NCI-H2196 treated with DMSO at 0.1 percent for 48 hours (cell line): ENCODE measurements at regions not wholly inside any gene's neighbourhood (a gene's known extent, or its start where the extent isn't known, plus 50 kb on each side); places are given as distances from the start of the nearest gene placed in this dataset.
A peak's percentile ranks its signal among the peaks of the same experiment; 100 is the strongest.
"Not testable (repeated sequence)": the region's sequence is repeated elsewhere in the genome, so short reads cannot be mapped to it uniquely, and the experiment has no call there.

Source experiments
- DNase-seq: peaks from one replicate; lab custom pipeline; 2025; ENCODE audit not compliant: unreplicated experiment; lab: John Stamatoyannopoulos, UW

DNA sequence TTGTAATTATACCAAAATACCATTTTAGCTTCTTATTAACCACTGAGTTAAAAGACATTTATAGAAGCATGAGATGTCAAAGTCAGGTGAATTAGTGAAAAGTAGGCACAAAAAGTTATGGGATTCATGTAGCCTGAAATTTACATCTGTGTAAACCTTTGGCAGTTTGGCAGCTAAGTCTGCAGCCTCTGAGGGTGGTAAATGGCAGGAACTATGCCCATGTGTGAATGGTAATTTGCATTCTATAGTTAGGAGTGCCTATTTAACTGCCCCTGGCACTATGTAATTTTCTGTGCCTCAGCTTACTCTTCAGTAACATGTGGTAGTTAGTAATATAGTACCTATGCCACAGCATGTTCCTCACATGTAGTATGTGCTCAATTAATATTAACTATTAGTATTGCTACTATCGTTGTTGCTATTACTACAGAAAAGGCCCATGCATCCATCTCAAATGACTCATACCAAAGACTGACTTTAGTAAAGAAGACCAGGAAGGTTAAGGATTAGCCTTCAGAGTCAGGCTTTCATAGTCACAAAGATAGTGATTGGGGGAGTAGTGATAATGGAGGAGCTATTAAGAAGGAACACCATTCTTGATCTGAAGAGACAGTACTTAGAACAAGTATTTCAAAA is 258.7 kb upstream of the BTG1 start:
- no peak for DNase-seq

DNA sequence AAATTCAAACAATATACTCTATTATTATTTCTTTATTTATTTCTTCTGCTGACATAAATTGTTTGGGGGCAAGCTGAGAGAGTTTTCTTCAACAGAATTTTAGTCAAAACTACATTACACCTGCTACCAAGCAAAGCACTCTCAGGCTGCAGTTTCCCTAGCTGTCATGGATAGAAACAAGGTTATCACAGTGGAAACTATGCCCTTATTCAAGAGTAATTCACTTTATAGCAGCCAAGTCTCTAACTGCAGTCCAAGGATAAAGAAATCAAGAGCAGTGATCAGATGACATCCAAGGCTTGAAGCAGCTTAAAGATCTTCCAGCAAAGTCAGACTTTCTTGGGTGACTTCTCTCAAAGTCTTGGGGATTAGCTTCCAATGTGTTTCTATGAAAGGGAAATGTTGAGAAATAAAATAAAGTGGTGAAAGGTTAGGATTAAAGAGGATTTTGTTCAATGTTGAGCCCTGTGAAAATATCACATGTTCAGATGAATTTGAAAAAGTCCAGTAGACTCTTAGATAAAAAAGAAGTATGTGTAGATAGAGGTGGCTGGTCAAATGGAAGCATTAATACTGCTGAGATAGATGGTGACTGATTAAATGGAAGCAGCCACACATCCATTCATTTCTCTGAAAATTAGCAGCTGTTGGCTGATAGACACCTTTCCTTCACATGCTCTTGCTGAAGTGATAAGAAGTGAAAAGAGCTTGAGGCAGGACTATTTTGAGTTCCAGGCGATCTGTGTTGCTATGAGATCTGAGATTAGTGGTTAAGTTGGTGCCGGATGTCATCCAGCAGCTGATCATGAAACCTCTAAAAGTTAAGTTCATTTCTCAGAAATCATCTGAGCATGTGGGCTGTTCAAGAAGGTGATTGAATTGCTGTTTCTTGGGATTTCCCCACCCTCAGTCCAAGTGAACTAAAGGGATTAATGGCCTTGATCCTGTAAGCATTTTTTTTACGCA is 257.8 kb upstream of the BTG1 start:
- DNase-seq = no peak

DNA sequence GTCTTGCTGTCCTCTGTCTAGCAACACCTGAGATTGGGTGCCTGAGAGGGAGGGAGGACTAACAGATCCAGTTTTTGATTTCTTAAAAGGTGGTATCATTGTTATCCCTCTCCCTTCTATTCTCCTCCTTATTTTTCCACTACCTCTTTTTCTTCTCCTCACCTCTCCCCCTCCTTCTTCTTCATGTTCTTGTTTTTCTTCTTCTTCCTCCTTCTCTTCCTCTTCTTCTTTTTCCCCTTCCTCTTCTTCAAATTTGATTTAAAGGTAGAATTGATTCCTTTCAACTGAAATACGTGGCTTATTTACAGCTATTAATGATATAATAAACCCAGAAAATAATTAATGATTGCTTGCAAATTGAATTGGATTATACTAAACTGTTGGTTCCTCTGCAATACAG is 256.8 kb upstream of the BTG1 start:
- no peak for DNase-seq

DNA sequence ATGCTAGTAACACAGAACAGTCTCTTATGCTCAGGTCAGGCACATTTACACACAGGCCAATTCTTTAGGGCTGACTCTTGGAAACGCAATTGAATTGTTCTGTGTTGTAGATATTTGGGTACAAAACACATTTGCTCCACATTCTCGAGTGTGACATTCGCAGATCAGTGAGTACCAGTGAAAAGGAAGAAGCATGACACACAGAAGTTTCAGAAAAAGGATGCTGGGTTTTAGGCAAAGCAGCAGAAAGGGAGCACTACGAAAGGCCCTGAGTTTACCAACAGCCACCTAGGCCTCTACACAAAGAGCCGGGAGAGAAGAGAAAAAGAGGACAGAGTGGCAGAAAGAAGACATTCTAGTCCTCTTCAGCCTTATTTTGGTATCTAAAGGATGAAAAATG is 254.4 kb upstream of the BTG1 start:
- DNase-seq = no peak

DNA sequence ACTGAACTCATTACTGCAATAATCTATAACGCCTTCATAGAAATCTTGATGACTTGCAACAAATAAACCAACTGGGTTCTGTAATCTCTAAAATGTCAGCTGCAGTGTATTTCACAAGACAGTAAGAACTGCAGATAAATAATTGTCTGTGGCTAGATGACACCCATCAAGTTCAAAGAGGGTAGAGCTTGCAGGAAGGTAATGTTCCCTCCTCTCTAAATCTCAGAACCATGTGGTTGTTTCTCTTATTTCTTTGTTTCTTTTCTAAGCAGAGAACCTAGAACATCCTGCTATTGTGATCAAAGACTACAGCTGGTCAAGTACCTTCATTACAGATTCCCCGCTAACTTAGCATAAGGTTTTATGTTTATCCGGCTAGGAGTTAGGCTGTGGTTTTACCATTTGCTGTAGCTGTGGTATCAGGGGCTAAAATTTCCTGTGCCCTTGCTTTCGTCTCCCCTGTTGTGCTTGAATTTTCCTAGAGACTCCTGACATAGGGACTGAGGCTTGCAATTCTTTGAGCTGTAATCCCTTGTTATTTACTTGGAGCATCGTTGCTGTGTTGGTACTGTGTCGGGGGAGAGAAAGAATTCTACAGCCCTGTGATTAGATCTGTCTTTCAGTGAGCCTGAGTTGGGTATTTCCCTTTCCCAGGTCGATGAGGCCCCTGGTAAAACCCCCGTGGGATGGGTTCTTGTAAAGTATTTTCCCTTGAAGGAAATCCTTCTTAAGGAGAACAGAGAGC is 253.1 kb upstream of the BTG1 start:
- DNase-seq = no peak

DNA sequence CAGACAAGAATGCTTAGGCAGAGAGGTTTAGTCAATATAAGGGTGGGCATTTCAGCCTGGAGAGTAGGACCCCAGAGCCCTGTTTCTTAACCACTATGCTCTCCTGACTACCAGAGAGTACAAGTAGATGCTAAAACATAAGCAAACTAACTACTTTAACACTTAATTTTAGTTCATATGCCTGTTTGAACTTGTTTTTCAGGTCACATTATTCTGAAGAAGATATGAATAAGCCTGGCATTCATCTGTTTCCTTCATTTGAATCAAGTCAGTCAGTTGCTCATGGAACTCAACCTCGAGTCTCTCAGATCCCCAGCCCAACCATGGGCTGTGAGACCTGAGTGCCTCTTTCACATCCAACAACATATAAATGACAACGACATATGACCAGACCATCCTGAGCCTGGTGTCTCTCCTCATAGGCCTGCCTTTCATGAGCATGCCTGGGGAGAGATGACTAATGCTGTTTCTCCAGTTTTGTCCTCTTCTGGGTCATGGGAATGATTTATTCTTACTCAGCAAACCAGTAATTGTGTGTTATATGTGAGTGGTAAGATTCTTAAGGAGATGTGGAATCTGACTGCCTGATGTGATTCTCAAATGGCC is 251.1 kb upstream of the BTG1 start:
- no peak for DNase-seq

DNA sequence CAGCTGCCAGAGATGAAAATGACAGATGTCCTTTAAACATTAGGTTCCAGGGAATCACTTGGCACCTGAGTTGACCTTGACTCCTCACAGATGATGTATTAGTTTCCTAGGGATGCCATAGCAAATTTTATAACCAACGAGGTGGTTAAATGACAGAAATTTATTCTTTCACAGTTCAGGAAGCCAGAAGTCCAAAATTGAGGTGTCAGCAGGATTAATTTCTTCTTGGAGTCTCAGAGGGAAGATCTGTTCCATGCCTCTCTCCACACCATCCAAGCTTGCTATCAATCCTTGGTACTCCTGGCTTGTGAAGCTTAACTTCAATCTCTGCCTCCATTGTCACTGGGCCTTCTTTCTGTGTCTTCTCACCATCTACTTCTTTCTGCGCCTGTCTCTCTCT is 249.7 kb upstream of the BTG1 start:
- no peak for DNase-seq

DNA sequence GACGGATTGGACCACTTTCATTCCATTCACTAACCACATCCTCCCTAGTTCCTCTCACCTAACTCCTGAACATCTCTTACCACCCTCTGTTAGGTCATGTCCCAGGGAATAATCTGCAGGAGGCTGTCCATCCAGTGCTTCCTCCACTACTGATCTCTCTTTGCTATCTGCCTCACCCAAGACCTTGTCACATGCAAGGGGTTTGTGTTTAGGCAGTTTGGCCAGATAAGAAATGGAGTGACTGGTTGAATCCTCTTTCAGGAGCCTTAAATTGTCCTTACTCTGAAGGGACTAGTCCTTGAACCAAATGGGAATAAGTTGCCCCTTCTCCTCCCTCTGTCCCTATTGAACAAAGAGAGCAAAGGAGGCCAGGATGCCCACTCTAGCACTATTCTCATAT is 249.2 kb upstream of the BTG1 start:
- DNase-seq = no peak

DNA sequence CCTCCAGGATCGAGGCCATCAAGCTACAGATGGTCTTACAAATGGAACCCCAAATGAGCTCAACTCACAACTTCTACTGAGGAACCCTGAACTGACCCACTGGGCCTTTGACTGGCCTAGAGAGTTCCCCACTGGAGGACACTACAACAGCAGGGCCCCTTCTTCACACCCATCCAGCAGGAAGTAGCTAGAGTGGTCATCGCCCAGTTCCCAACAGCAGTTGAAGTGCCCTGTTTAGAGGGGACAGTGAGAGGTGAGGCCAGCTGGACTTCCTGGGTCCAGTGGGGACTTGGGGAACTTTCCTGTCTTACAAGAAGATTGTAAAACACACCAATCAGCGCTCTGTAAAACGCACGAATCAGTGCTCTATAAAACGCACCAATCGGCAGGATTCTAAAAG is 247.9 kb upstream of the BTG1 start:
- DNase-seq = no peak

DNA sequence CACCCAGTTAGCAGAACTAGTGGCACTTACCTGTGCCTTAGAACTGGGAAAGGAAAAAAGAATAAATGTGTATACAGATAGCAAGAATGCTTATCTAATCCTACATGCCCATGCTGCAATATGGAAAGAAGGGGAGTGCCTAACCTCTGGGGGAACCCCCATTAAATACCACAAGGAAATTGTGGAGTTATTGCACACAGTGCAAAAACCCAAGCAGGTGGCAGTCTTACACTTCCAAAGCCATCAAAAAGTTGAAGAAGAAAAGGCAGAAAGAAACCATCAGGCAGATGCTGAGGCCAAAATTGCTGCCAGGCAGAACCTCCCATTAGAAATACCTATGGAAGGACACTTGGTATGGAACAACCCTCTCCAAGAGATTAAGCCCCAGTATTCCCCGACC is 246.1 kb upstream of the BTG1 start:
- not testable (repeated sequence) for DNase-seq

DNA sequence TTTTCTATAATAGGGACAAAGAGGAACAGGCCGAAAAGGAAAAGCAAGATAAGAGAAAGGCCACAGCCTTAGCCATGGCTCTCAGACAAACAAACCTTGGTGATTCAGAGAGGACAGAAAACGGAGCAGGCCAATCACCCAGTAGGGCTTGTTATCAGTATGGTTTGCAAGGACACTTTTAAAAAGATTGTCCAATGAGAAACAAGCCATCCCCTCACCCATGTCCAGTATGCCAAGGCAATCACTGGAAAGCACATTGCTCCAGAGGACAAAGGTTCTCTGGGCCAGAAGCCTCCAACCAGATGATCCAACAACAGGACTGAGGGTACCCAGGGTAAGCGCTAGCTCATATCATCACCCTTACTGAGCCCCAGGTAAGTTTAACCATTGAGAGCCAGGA is 243.8 kb upstream of the BTG1 start:
- DNase-seq = no peak

DNA sequence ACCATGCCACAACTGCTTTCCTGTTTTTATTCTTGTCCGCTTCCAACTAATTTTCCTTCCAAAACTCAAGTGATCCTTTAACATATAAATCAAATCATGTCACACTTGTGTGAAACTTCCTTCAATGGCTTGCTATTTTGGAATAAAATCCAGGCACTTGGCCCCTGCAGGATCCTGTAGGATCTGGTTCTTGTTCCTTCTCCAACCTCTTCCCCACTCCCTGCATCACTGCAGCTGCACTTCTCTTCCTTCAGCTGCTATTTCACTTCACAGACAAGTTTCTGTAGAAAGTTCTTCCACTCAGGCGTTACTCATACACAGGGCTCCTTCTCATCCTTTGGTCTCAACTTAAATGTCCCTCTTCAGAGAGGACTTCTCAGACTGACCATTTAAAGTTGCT is 239.7 kb upstream of the BTG1 start:
- DNase-seq = no peak

DNA sequence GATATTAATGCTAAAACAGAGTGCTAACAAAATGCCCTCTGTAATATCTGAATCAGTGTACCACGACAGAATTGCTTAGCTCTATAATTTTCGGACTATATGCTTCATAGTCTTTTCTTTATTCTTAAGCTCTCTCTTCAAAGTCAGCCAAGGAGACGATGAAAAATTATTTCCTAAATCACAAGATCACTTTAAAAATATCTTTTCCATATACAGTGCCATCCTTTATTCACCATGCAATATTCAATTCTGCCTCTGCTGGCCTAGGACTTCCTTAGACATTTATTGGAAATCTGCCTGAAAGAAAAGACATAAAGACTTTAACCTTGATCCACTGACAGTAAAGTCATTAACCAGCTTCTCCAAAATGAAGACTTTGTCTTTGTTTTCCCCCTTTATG is 238.9 kb upstream of the BTG1 start:
- no peak for DNase-seq

DNA sequence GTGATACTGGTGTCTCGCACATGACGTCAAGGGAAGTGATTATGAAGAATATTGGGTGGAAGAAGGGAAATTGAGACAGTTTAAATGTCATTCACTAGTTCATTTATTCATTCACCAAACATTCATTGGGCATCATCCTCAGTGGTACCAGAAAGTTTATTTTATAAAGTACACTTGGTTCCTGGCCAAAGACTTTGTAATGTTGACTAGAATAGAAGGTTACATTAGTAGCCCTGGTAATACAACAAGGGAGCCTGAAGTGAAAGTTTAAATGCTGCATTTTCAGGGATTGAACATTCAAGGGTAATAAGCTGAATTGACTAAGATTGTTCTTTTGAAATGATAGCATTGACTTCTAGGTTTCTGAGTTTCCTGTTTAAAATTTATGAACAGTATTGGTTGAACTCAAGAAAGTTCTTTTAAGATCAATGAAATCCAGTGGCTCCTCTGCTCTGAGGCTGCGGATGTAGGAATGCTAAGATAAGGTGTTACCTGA is 236.8 kb upstream of the BTG1 start:
- no peak for DNase-seq

DNA sequence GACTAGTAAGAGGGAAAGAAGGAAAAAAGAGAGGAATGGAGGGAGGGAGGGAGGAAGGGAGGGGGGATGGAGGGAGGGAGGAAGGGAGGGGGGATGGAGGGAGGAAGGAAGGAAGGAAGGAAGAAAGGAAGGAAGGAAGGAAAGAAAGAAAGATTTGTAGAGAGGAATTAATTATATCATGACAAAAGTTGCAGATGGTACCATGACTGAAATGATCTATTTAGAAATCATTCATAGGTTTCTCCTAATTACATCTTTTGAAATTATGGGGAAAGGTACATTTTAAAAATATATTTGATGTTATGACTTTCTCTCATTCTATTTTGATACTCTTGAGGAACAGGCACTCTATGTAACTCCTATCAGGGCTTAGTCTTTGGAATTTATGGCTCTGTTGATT is 236.2 kb upstream of the BTG1 start:
- no peak for DNase-seq

DNA sequence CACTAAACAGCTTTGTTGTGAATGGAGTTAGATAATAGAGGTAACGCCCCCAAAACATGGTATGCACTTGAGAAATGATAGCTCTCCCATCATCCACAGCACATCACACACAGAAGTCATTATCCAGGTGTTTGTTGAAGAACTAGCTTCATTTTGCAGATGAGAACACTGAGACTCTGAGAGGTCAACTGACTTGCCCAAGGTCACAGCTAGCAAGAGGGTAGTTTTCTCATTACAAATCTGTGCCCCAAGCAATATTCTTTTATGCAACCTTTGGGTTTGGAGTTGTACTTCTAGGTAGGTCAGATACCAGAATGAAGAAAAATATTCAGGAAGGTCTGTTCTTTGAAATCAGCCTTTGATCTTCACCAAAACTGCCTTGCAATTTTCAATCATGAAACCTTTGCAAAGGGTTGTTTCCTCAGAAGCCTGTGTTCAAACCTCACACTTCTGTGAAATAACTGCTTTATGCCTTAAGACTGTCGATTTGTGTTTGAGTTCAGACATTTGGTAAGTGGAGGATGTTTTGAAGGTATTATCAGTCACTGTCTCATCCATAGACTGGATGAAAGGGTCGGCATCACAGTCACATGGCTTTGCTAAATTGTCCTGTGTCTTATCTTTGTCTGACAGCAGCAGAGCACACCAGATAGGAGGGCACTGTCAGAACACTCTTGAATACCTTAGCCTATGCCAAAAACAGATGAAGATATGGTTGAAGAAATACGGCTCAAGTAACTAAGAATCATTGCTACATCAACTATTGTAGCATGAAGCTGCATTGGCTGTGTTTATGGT is 233.2 kb upstream of the BTG1 start:
- DNase-seq = no peak

DNA sequence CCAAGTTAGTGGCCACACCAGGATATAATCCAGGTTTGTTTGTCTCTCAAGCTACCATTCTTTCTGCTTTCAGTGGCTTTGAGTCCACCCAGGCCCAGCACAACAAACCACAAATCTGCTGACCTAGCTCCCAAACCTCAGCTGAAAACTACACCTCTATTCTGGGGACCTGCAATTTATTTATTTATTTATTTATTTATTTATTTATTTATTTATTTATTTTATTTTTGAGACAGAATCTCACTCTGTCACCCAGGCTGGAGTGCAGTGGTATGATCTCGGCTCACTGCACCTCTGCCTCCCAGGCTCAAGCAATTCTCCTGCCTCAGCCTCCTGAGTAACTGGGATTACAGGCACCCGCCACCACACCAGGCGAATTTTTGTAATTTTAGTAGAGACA is 229.9 kb upstream of the BTG1 start:
- not testable (repeated sequence) for DNase-seq

DNA sequence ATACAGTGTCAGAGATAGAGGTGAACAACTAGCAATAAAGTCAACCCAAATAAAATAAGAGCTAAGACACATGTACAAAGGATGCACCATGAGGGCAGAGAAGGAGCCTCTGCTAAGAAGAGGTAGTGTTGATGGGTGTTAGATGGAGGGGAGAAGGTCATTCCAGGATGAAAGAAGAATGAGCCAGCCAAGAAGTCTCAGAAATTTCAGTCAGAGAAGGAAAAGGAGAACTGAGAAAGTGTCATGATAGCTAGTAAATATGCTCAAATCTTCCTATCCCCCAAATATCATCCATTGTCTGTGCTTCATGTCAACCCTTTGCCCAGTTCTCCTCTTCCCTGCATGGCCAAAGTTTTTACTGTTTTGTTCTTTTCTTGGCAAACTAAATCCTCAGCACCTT is 225.2 kb upstream of the BTG1 start:
- no peak for DNase-seq

DNA sequence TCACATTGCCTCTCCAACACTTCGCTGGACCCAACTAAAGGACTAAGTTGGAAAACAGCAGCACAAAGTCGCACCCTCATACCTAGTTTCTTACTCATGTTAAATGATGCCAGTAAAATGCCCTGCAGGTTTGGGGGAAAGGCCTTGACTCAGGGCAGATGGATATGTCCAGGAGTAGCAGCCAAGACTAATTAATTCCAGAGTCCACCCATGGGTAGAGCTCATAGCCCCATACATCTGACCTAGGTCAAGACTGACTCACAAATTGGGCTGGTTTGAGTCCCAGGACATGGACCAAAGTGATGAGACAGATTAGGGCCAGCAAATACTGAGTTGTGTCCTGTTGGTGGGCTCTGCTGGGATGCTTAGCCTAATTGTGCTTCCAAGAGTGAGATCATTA is 224.0 kb upstream of the BTG1 start:
- no peak for DNase-seq

DNA sequence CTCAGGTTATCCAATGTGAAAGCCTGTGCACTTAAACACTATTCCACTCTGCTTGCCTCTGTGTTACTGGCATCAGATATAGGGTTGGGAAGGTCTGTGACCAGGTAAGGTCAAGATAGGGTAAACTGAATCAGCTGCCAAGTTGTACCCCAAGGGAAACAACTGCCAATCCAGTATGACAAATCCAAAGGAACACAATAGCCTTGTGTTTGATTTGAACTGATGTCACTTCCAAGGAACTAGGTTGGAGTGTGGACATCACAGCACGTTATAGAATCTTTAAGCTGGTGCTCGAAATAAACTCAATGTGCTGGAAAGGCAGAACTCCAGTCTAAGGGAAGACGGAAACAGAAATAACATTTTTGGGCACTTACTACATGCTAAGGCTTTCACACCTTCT is 223.4 kb upstream of the BTG1 start:
- no peak for DNase-seq

DNA sequence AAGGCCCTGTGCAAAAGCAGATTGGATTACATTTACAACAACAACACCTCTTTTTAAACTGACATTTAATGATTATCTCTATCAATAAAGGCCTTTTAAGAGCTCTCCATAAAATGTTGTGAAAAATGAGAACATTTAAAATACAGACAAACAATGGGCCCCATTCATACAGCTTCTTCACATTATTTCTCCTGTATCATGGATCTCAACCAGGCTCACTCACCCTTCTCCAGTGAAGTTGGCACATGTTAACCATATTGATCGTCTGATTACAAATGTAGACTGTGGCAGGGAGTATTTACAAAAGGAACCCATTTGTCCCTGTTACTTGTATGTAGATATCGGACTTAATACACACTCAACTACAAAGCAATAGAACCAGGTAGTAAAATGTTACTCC is 220.2 kb upstream of the BTG1 start:
- peak; percentile 37 for DNase-seq
